SK-N-SH treated with all-trans-retinoic acid at 6 μM for 48 hours (cell line): ENCODE measurements at regions not wholly inside any gene's neighbourhood (a gene's known extent, or its start where the extent isn't known, plus 50 kb on each side); places are given as distances from the start of the nearest gene placed in this dataset.

ENCODE experiments used
- ATAC-seq: fragments of 200-7000 bp; cut with Tn5 transposase; 3 replicates; pipeline ENCODE4 v1.9.1; 2020; ENCODE audit warnings: mild to moderate bottlenecking, moderate library complexity
- ARNTL ChIP-seq: fragments of 450-650 bp; formaldehyde crosslinking; IDR thresholded peaks from 2 replicates; pipeline ENCODE4 v1.5.0; 2020; ENCODE audit warnings: low read depth, mild to moderate bottlenecking, moderate library complexity, borderline replicate concordance
- CREB5 ChIP-seq: fragments of 250-450 bp; sonication (Bioruptor Pico); IDR thresholded peaks from 2 replicates; pipeline ENCODE4 v1.5.1; 2020; ENCODE audit warnings: low read depth, mild to moderate bottlenecking, moderate library complexity
- CSDC2 ChIP-seq: fragments of 250-450 bp; sonication (Bioruptor Pico); IDR thresholded peaks from 2 replicates; pipeline ENCODE4 v1.5.0; 2020; ENCODE audit warnings: mild to moderate bottlenecking, moderate library complexity
- CSRNP3 ChIP-seq: fragments of 250-450 bp; sonication (Bioruptor Pico); IDR thresholded peaks from 2 replicates; pipeline ENCODE4 v1.5.1; 2021; ENCODE audit warnings: mild to moderate bottlenecking, moderate library complexity
- ESRRG ChIP-seq: fragments of 250-450 bp; sonication (Bioruptor Pico); IDR thresholded peaks from 2 replicates; pipeline ENCODE4 v1.6.1; 2021; ENCODE audit warnings: mild to moderate bottlenecking
- GLIS3 ChIP-seq: fragments of 250-450 bp; sonication (Bioruptor Pico); IDR thresholded peaks from 2 replicates; pipeline ENCODE4 v1.5.0; 2020; ENCODE audit warnings: mild to moderate bottlenecking, moderate library complexity
- ISL1 ChIP-seq: fragments of 250-450 bp; sonication (Bioruptor Pico); IDR thresholded peaks from 2 replicates; pipeline ENCODE4 v2.1.2; 2022; ENCODE audit warnings: mild to moderate bottlenecking, moderate library complexity
- OSR1 ChIP-seq: fragments of 250-450 bp; sonication (Bioruptor Pico); IDR thresholded peaks from 2 replicates; pipeline ENCODE4 v1.8.0; 2022; ENCODE audit warnings: moderate library complexity, mild to moderate bottlenecking, inconsistent platforms
- PATZ1 ChIP-seq: fragments of 250-450 bp; sonication (Bioruptor Pico); IDR thresholded peaks from 2 replicates; pipeline ENCODE4 v1.8.0; 2020; ENCODE audit warnings: mild to moderate bottlenecking, moderate library complexity, borderline replicate concordance
- POU6F1 ChIP-seq: fragments of 250-450 bp; sonication (Bioruptor Pico); IDR thresholded peaks from 2 replicates; pipeline ENCODE4 v1.8.0; 2021; ENCODE audit warnings: low read depth, mild to moderate bottlenecking, moderate library complexity, borderline replicate concordance
- PPARA ChIP-seq: fragments of 250-450 bp; sonication (Bioruptor Pico); IDR thresholded peaks from 2 replicates; pipeline ENCODE4 v1.5.0; 2020; ENCODE audit warnings: mild to moderate bottlenecking, borderline replicate concordance
- RARB ChIP-seq: fragments of 250-450 bp; sonication (Bioruptor Pico); IDR thresholded peaks from 2 replicates; pipeline ENCODE4 v1.8.0; 2021; ENCODE audit warnings: mild to moderate bottlenecking, moderate library complexity
- SNAI2 ChIP-seq: fragments of 250-450 bp; sonication (Bioruptor Pico); IDR thresholded peaks from 2 replicates; pipeline ENCODE4 v1.5.0; 2020; ENCODE audit warnings: mild to moderate bottlenecking, moderate library complexity
- TCF4 ChIP-seq: fragments of 250-450 bp; sonication (Bioruptor Pico); IDR thresholded peaks from 2 replicates; pipeline ENCODE4 v1.8.0; 2021; ENCODE audit warnings: mild to moderate bottlenecking, moderate library complexity, borderline replicate concordance
- TOX ChIP-seq: fragments of 250-450 bp; sonication (Bioruptor Pico); IDR thresholded peaks from 2 replicates; pipeline ENCODE4 v1.8.0; 2021; ENCODE audit warnings: mild to moderate bottlenecking, moderate library complexity, borderline replicate concordance
- TSHZ2 ChIP-seq: fragments of 250-450 bp; sonication (Bioruptor Pico); IDR thresholded peaks from 2 replicates; pipeline ENCODE4 v1.5.0; 2020; ENCODE audit warnings: mild to moderate bottlenecking, moderate library complexity
- ZC3H10 ChIP-seq: fragments of 250-450 bp; sonication (Bioruptor Pico); IDR thresholded peaks from 2 replicates; pipeline ENCODE4 v1.5.1; 2021; ENCODE audit warnings: mild to moderate bottlenecking, moderate library complexity
- ZFP3 ChIP-seq: fragments of 250-450 bp; sonication (Bioruptor Pico); IDR thresholded peaks from 2 replicates; pipeline ENCODE4 v1.5.0; 2020; ENCODE audit warnings: mild to moderate bottlenecking, moderate library complexity
- ZFP30 ChIP-seq: fragments of 450-650 bp; formaldehyde crosslinking; IDR thresholded peaks from 2 replicates; pipeline ENCODE4 v1.5.0; 2022; ENCODE audit warnings: mild to moderate bottlenecking, moderate library complexity
- ZNF565 ChIP-seq: fragments of 450-650 bp; formaldehyde crosslinking; conservative IDR thresholded peaks from 2 replicates; pipeline ENCODE4 v1.5.0; 2020; ENCODE audit warnings: low read depth, mild to moderate bottlenecking, moderate library complexity
- ZNF70 ChIP-seq: fragments of 450-650 bp; formaldehyde crosslinking; IDR thresholded peaks from 2 replicates; pipeline ENCODE4 v1.5.0; 2020; ENCODE audit warnings: mild to moderate bottlenecking, moderate library complexity
- ZNF8 ChIP-seq: fragments of 450-650 bp; formaldehyde crosslinking; IDR thresholded peaks from 2 replicates; pipeline ENCODE4 v1.5.0; 2020; ENCODE audit warnings: mild to moderate bottlenecking, moderate library complexity

- TF ChIP-seq PATZ1 (CRISPR knock-in tag) (no peak), ZFP30 (CRISPR knock-in tag) (no peak), ARNTL (no peak), ZNF8 (CRISPR knock-in tag) (no peak), CSRNP3 (CRISPR knock-in tag) (no peak), GLIS3 (CRISPR knock-in tag) (no peak), TOX (no peak), ZNF70 (CRISPR knock-in tag) (no peak), POU6F1 (CRISPR knock-in tag) (no peak), SNAI2 (CRISPR knock-in tag) (no peak), ESRRG (no peak), ZNF565 (no peak), PPARA (no peak), OSR1 (CRISPR knock-in tag) (no peak), CREB5 (CRISPR knock-in tag) (no peak), TSHZ2 (no peak), ZC3H10 (no peak), ZFP3 (no peak), RARB (CRISPR knock-in tag) (no peak)
- ATAC-seq = no peak
Observed at GRCh38 chr1:55530749-55531478, 315.8 kb upstream of the USP24 start.

GRCh38 chr1:55529017-55529416 is 313.9 kb upstream of the USP24 start:
- TF ChIP-seq CSDC2 = no peak
- TF ChIP-seq ZFP3 = no peak
- no peak for TF ChIP-seq ARNTL
- no peak for TF ChIP-seq SNAI2 (CRISPR knock-in tag)
- no peak for TF ChIP-seq RARB (CRISPR knock-in tag)
- TF ChIP-seq TCF4 (CRISPR knock-in tag) = no peak
- TF ChIP-seq, all 23 proteins: peak for 0

GRCh38 chr1:55527831-55528230 is 312.7 kb upstream of the USP24 start:
- no peak for ATAC-seq
- no peak for TF ChIP-seq CSRNP3 (CRISPR knock-in tag)
- TF ChIP-seq ISL1 (CRISPR knock-in tag) = no peak
- no peak for TF ChIP-seq POU6F1 (CRISPR knock-in tag)
- no peak for TF ChIP-seq PATZ1 (CRISPR knock-in tag)
- no peak for TF ChIP-seq OSR1 (CRISPR knock-in tag)
- no peak for TF ChIP-seq ZFP30 (CRISPR knock-in tag)
- TF ChIP-seq CSDC2 = no peak
- TF ChIP-seq GLIS3 (CRISPR knock-in tag) = no peak
- no peak for TF ChIP-seq ARNTL
- no peak for TF ChIP-seq ZC3H10
- TF ChIP-seq ZFP3 = no peak
- no peak for TF ChIP-seq PPARA

More at GRCh38 chr1:55529017-55529416, 313.9 kb upstream of the USP24 start:
- ATAC-seq = no peak
